Thyroid gland (tissue), 4 donors: ENCODE measurements at regions not wholly inside any gene's neighbourhood (a gene's known extent, or its start where the extent isn't known, plus 50 kb on each side); places are given as distances from the start of the nearest gene placed in this dataset.

Experiments used
- DNase-seq, 2 donors: peaks; one replicate each; pipeline ENCODE4 v3.0.0-alpha.2; 2019
- H3K27ac ChIP-seq, 3 donors: fragments of 200-600 bp; sonication (generic); 1 replicate in 2 of 3; 2 replicates in 1 of 3; pipeline ENCODE4 v1.5.1; 2016 to 2019; ENCODE audit warnings: mild to moderate bottlenecking in 1 of 3, moderate library complexity in 1 of 3
- H3K27me3 ChIP-seq: fragments of 200-600 bp; sonication (generic); one replicate; pipeline ENCODE4 v1.5.1; 2019
- H3K36me3 ChIP-seq, 2 donors: fragments of 200-600 bp; sonication (generic); one replicate each; pipeline ENCODE4 v1.5.1; 2016 to 2019
- H3K4me1 ChIP-seq, 2 donors: fragments of 200-600 bp; sonication (generic); one replicate each; pipeline ENCODE4 v1.5.1; 2017 to 2019
- H3K4me3 ChIP-seq, 3 donors: fragments of 200-600 bp; sonication (generic); replicated peaks in 1 of 3; 1 replicate in 2 of 3; 2 replicates in 1 of 3; pipeline ENCODE4 v1.5.1; 2016; ENCODE audit warnings: mild to moderate bottlenecking in 1 of 3
- H3K9me3 ChIP-seq: fragments of 200-600 bp; sonication (generic); one replicate; pipeline ENCODE4 v1.5.1; 2017
- CTCF ChIP-seq, 6 experiments: fragments of 200-600 bp in 3 of 6; fragments of 450-650 bp in 3 of 6; sonication (generic) in 3 of 6; IDR thresholded peaks; one replicate each; pipeline ENCODE4 v1.5.1; 2016 to 2019; ENCODE audit warnings: antibody characterized with exemption in 6 of 6, mild to moderate bottlenecking in 2 of 6, inconsistent platforms in 1 of 6, moderate library complexity in 1 of 6
- POLR2A ChIP-seq, 2 donors: fragments of 450-650 bp; IDR thresholded peaks; one replicate each; pipeline ENCODE4 v1.6.1; 2017; ENCODE audit warnings: antibody characterized with exemption in 2 of 2, mild to moderate bottlenecking in 2 of 2, moderate library complexity in 1 of 2
- WGBS, 2 donors: methylation state at CpG; one replicate each; pipeline ENCODE4 v1.1.5; 2017; 5-methylcytosine and 5-hydroxymethylcytosine counted together
- intact Hi-C: fragments of 100-400 bp; cut with DNase I; formaldehyde crosslinking; loops from one replicate; pipeline ENCODE4 v1.15.1; 2023

GRCh38 chrX:69090022-69090421, 75.2 kb downstream of the PJA1 start:
- H3K4me1 ChIP-seq, result no peaks in the 10 kb centered on the region
- no peaks in the 10 kb centered on the region for H3K9me3 ChIP-seq
- TF ChIP-seq CTCF (IDR thresholded peaks at IDR 0.05), result no peak
- intact Hi-C loops, result loop anchor here (5.0 kb wide), 1 partner anchor 132 kb away; no protein-coding TSS in a partner anchor
- DNase-seq, result no peak
- no peak overlapping the region for H3K27ac ChIP-seq
- no peaks in the 10 kb centered on the region for H3K36me3 ChIP-seq
- no peaks in the 10 kb centered on the region for H3K27me3 ChIP-seq
- no peak overlapping the region for H3K4me3 ChIP-seq

GRCh38 chrX:69089203-69089602, 76.0 kb downstream of the PJA1 start:
- no peak for DNase-seq

GRCh38 chrX:69088171-69088938, 76.9 kb downstream of the PJA1 start:
- H3K4me1 ChIP-seq, result no peaks in the 10 kb centered on the region
- H3K36me3 ChIP-seq, result no peaks in the 10 kb centered on the region
- H3K27ac ChIP-seq, result no peak overlapping the region
- H3K9me3 ChIP-seq, result no peaks in the 10 kb centered on the region
- no peak for DNase-seq
- WGBS, 2 donors, result 80 to 88% methylated on average over 3 to 7 of the region's 12 CpGs
- H3K27me3 ChIP-seq, result no peaks in the 10 kb centered on the region
- TF ChIP-seq CTCF (IDR thresholded peaks at IDR 0.05), result no peak
- no peak for TF ChIP-seq POLR2A (IDR thresholded peaks at IDR 0.05)
- intact Hi-C loops, result no loop called here
- no peak overlapping the region for H3K4me3 ChIP-seq

More at GRCh38 chrX:69089203-69089602, 76.0 kb downstream of the PJA1 start:
- 100% methylated on average over 1 of the region's 3 CpGs for WGBS, 2 donors
- no peak for TF ChIP-seq CTCF (IDR thresholded peaks at IDR 0.05)
- H3K27ac ChIP-seq, result no peak overlapping the region
- no peaks in the 10 kb centered on the region for H3K27me3 ChIP-seq
- H3K4me1 ChIP-seq, result no peaks in the 10 kb centered on the region
- intact Hi-C loops, result no loop called here
- no peaks in the 10 kb centered on the region for H3K36me3 ChIP-seq
- no peaks in the 10 kb centered on the region for H3K9me3 ChIP-seq
- no peak overlapping the region for H3K4me3 ChIP-seq

- Histone ChIP-seq H3K9me3 (no peaks in the 10 kb centered on the region), H3K36me3 (no peaks in the 10 kb centered on the region), H3K27me3 (no peaks in the 10 kb centered on the region), H3K4me1 (no peaks in the 10 kb centered on the region), H3K27ac (no peak overlapping the region), H3K4me3 (no peak overlapping the region)
- 72 to 76% methylated on average over 2 of the region's 4 CpGs for WGBS, 2 donors
- intact Hi-C loops, result no loop called here
- DNase-seq, result no peak
- no peak for TF ChIP-seq CTCF (IDR thresholded peaks at IDR 0.05)
- no peak for TF ChIP-seq POLR2A (IDR thresholded peaks at IDR 0.05)
Observed at GRCh38 chrX:69085826-69086225, 79.4 kb downstream of the PJA1 start.

GRCh38 chrX:69085151-69085550, 80.1 kb downstream of the PJA1 start:
- WGBS, 2 donors, result 73 to 80% methylated on average over 1 of the region's 1 CpG
- H3K27ac ChIP-seq, result no peak overlapping the region
- DNase-seq, result no peak
- no peak overlapping the region for H3K4me3 ChIP-seq
- no peaks in the 10 kb centered on the region for H3K27me3 ChIP-seq
- no peak for TF ChIP-seq CTCF (IDR thresholded peaks at IDR 0.05)
- no peak for TF ChIP-seq POLR2A (IDR thresholded peaks at IDR 0.05)
- no peaks in the 10 kb centered on the region for H3K9me3 ChIP-seq
- H3K36me3 ChIP-seq, result no peaks in the 10 kb centered on the region
- no peaks in the 10 kb centered on the region for H3K4me1 ChIP-seq
- intact Hi-C loops, result no loop called here
